ENCODE measurements at regions not wholly inside any gene's neighbourhood (a gene's known extent, or its start where the extent isn't known, plus 50 kb on each side); places are given as distances from the start of the nearest gene placed in this dataset.

- H3K36me3 ChIP-seq (ENCODE audit: control insufficient read depth in 4 of 4, insufficient read depth in 4 of 4, low read length in 4 of 4): no peaks in the 10 kb centered on the region
- ATAC-seq (ENCODE audit: insufficient read depth, low FRiP score) (no peak), DNase-seq (no peak)
- H3K27ac ChIP-seq (ENCODE audit: low read depth in 1 of 2, low read length in 1 of 2): no peak overlapping the region
- H3K9ac ChIP-seq (ENCODE audit: insufficient read depth in 1 of 2, low read length in 2 of 2): no peak overlapping the region
- no peaks in the 10 kb centered on the region for H3K27me3 ChIP-seq (ENCODE audit: control insufficient read depth in 3 of 3, insufficient read depth in 3 of 3, low read length in 2 of 3)
- no peaks in the 10 kb centered on the region for H3K4me1 ChIP-seq (ENCODE audit: control insufficient read depth in 5 of 5, insufficient read depth in 5 of 5, low read length in 5 of 5)
- no peaks in the 10 kb centered on the region for H3K9me3 ChIP-seq (ENCODE audit: control insufficient read depth in 4 of 4, insufficient read depth in 3 of 4, low read length in 3 of 4)
- TF ChIP-seq, protein P1, sequence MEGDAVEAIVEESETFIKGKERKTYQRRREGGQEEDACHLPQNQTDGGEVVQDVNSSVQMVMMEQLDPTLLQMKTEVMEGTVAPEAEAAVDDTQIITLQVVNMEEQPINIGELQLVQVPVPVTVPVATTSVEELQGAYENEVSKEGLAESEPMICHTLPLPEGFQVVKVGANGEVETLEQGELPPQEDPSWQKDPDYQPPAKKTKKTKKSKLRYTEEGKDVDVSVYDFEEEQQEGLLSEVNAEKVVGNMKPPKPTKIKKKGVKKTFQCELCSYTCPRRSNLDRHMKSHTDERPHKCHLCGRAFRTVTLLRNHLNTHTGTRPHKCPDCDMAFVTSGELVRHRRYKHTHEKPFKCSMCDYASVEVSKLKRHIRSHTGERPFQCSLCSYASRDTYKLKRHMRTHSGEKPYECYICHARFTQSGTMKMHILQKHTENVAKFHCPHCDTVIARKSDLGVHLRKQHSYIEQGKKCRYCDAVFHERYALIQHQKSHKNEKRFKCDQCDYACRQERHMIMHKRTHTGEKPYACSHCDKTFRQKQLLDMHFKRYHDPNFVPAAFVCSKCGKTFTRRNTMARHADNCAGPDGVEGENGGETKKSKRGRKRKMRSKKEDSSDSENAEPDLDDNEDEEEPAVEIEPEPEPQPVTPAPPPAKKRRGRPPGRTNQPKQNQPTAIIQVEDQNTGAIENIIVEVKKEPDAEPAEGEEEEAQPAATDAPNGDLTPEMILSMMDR (IDR thresholded peaks at IDR 0.05; ENCODE audit: control extremely low read depth, extremely low read depth): no peak
- no peak overlapping the region for H3K4me3 ChIP-seq
- 87 to 88% methylated on average over 8 of the region's 8 CpGs for WGBS, 2 donors
Measured at GRCh38 chr14:27688841-27689444, 1077.6 kb upstream of the FOXG1 start.

GRCh38 chr14:27712364-27712763 is 1054.2 kb upstream of the FOXG1 start:
- no peaks in the 10 kb centered on the region for H3K36me3 ChIP-seq (ENCODE audit: control insufficient read depth in 4 of 4, insufficient read depth in 4 of 4, low read length in 4 of 4)
- TF ChIP-seq, protein P1 (IDR thresholded peaks at IDR 0.05; ENCODE audit: control extremely low read depth, extremely low read depth): no peak
- no peak overlapping the region for H3K27ac ChIP-seq (ENCODE audit: low read depth in 1 of 2, low read length in 1 of 2)
- DNase-seq: no peak
- no peak overlapping the region for H3K9ac ChIP-seq (ENCODE audit: insufficient read depth in 1 of 2, low read length in 2 of 2)
- H3K27me3 ChIP-seq (ENCODE audit: control insufficient read depth in 3 of 3, insufficient read depth in 3 of 3, low read length in 2 of 3): no peaks in the 10 kb centered on the region
- WGBS, 2 donors: 76 to 79% methylated on average over 2 of the region's 2 CpGs
- H3K9me3 ChIP-seq (ENCODE audit: control insufficient read depth in 4 of 4, insufficient read depth in 3 of 4, low read length in 3 of 4): peaks cover 0 to 7% (median 3%) of the 10 kb centered on the region in 4 donors
- H3K4me1 ChIP-seq (ENCODE audit: control insufficient read depth in 5 of 5, insufficient read depth in 5 of 5, low read length in 5 of 5): no peaks in the 10 kb centered on the region
- H3K4me3 ChIP-seq: no peak overlapping the region
- ATAC-seq (ENCODE audit: insufficient read depth, low FRiP score): no peak

DNA sequence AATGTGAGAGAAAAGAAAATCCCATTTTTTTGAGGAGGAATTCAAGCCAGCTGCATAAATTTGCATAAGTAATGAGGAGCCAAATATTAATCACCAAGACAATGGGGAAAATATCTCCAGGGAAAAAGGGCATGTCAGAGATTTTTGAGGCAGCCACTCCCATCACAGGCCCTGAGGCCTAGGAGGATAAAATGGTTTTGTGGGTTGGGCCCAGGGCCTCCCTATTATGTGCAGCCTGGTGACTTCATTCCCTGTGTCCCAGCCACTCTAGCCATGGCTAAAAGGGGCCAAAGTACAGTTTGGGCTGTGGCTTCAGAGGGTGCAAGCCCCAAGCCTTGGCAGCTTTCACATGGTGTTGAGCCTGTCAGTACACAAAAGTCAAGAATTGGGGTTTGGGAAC is 1051.0 kb upstream of the FOXG1 start:
- DNase-seq (no peak), ATAC-seq (ENCODE audit: insufficient read depth, low FRiP score) (no peak)
- Histone ChIP-seq H3K36me3 (ENCODE audit: control insufficient read depth in 4 of 4, insufficient read depth in 4 of 4, low read length in 4 of 4) (no peaks in the 10 kb centered on the region), H3K9me3 (ENCODE audit: control insufficient read depth in 4 of 4, insufficient read depth in 3 of 4, low read length in 3 of 4) (peaks cover 0 to 7% (median 2%) of the 10 kb centered on the region in 4 donors), H3K27me3 (ENCODE audit: control insufficient read depth in 3 of 3, insufficient read depth in 3 of 3, low read length in 2 of 3) (no peaks in the 10 kb centered on the region), H3K9ac (ENCODE audit: insufficient read depth in 1 of 2, low read length in 2 of 2) (no peak overlapping the region), H3K4me1 (ENCODE audit: control insufficient read depth in 5 of 5, insufficient read depth in 5 of 5, low read length in 5 of 5) (no peaks in the 10 kb centered on the region), H3K27ac (ENCODE audit: low read depth in 1 of 2, low read length in 1 of 2) (no peak overlapping the region), H3K4me3 (no peak overlapping the region)
- TF ChIP-seq, protein P1 (IDR thresholded peaks at IDR 0.05; ENCODE audit: control extremely low read depth, extremely low read depth): no peak

DNA sequence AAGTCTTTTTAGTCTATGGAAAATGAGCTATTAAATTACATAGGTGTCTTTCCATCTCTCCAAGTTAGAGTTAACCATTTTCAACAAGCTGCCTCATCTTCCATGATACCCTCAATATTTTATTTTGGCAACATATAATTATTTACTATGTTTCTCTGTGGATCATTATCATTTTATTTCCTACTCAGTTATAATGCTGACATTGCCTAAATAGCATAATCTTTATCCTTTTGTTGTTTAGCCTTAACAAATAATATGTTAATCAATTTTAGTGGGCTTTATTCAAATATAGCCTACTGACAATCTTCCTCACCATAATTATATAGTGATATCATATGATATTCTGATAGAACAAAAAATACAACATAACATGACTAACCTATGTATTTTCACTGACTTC is 1044.8 kb upstream of the FOXG1 start:
- H3K27ac ChIP-seq (ENCODE audit: low read depth in 1 of 2, low read length in 1 of 2): no peak overlapping the region
- no peaks in the 10 kb centered on the region for H3K36me3 ChIP-seq (ENCODE audit: control insufficient read depth in 4 of 4, insufficient read depth in 4 of 4, low read length in 4 of 4)
- TF ChIP-seq, protein P1 (IDR thresholded peaks at IDR 0.05; ENCODE audit: control extremely low read depth, extremely low read depth): no peak
- no peaks in the 10 kb centered on the region for H3K9me3 ChIP-seq (ENCODE audit: control insufficient read depth in 4 of 4, insufficient read depth in 3 of 4, low read length in 3 of 4)
- no peak overlapping the region for H3K4me3 ChIP-seq
- no peaks in the 10 kb centered on the region for H3K27me3 ChIP-seq (ENCODE audit: control insufficient read depth in 3 of 3, insufficient read depth in 3 of 3, low read length in 2 of 3)
- no peak overlapping the region for H3K9ac ChIP-seq (ENCODE audit: insufficient read depth in 1 of 2, low read length in 2 of 2)
- no peak for DNase-seq
- no peaks in the 10 kb centered on the region for H3K4me1 ChIP-seq (ENCODE audit: control insufficient read depth in 5 of 5, insufficient read depth in 5 of 5, low read length in 5 of 5)
- ATAC-seq (ENCODE audit: insufficient read depth, low FRiP score): no peak

Measured in lung (tissue), 11 donors.